Testis (tissue), 2 donors: ENCODE measurements at regions not wholly inside any gene's neighbourhood (a gene's known extent, or its start where the extent isn't known, plus 50 kb on each side); places are given as distances from the start of the nearest gene placed in this dataset.
"Not testable (repeated sequence)": the region's sequence is repeated elsewhere in the genome, so short reads cannot be mapped to it uniquely, and the experiment has no call there.

ENCODE experiments used
- POLR2A ChIP-seq: fragments of 450-650 bp; IDR thresholded peaks from one replicate; pipeline ENCODE4 v1.6.1; 2017; ENCODE audit warnings: antibody characterized with exemption, mild to moderate bottlenecking, moderate library complexity
- TF ChIP-seq, protein P1 (sequence below), 3 experiments: fragments of 450-650 bp in 2 of 3; fragments of 200-600 bp in 1 of 3; sonication (generic) in 1 of 3; IDR thresholded peaks; one replicate each; pipeline ENCODE4 v1.5.1; 2016 to 2019; ENCODE audit warnings: antibody characterized with exemption in 3 of 3, mild to moderate bottlenecking in 2 of 3, moderate library complexity in 1 of 3

DNA sequence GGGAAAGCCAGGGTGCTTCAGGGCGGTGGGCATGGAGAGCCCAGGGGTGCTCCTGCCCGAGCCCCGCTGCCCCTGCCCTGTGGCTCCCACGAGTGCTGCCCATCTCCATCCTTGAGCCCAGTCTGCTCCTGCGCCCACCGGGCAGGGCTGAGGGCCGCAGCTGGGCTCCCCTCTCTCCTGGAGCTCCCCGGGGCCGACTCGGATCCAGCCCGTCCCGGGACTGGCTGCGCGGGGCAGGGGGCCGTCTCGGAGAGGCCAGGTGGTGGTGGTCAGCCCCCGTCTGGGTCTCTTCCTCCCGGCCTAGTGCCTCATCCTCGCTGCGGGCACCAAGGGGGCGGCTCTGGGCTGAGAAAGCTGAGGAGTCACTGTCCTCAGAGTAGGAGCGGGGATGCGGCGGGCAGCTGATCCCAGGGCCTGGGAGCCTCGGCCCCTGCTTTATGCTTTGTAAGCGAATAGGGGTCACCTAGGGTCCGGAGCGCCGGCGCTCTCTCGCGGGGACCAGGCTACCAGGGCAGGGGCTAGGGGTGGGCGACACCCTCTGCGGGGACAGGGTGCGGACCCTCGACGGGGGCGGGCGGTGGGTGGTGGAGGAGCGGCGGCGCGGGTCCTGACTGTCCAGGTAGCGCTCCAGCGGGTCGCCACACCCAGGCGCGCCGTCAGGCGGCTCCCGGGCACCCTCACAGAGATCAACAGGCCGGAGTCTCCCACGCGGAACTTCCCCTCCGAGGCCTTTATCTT is 63.3 kb upstream of the IGFBPL1 start:
- not testable (repeated sequence) for TF ChIP-seq POLR2A
- TF ChIP-seq, protein P1, sequence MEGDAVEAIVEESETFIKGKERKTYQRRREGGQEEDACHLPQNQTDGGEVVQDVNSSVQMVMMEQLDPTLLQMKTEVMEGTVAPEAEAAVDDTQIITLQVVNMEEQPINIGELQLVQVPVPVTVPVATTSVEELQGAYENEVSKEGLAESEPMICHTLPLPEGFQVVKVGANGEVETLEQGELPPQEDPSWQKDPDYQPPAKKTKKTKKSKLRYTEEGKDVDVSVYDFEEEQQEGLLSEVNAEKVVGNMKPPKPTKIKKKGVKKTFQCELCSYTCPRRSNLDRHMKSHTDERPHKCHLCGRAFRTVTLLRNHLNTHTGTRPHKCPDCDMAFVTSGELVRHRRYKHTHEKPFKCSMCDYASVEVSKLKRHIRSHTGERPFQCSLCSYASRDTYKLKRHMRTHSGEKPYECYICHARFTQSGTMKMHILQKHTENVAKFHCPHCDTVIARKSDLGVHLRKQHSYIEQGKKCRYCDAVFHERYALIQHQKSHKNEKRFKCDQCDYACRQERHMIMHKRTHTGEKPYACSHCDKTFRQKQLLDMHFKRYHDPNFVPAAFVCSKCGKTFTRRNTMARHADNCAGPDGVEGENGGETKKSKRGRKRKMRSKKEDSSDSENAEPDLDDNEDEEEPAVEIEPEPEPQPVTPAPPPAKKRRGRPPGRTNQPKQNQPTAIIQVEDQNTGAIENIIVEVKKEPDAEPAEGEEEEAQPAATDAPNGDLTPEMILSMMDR (IDR thresholded peaks at IDR 0.05) = not testable (repeated sequence)
